H1 (cell line): ENCODE measurements at regions not wholly inside any gene's neighbourhood (a gene's known extent, or its start where the extent isn't known, plus 50 kb on each side); places are given as distances from the start of the nearest gene placed in this dataset.

Experiments used
- ATF2 ChIP-seq: IDR thresholded peaks from 2 replicates; pipeline ENCODE4 v1.6.1; 2012; ENCODE audit warnings: low read length, inconsistent platforms
- CTCF ChIP-seq, 3 experiments: IDR thresholded peaks; 1 replicate in 2 of 3; 2 replicates in 1 of 3; pipeline versions ENCODE4 v1.5.1 to v1.6.1; 2011; ENCODE audit warnings: low read length in 3 of 3, mild to moderate bottlenecking in 3 of 3, inconsistent platforms in 2 of 3, low read depth in 1 of 3, moderate library complexity in 1 of 3; ENCODE audit not compliant: insufficient read depth in 1 of 3; ENCODE audit errors: control extremely low read depth in 1 of 3
- EZH2 ChIP-seq: fragments of 200-600 bp; sonication (generic); IDR thresholded peaks from 2 replicates; pipeline ENCODE4 v1.7.1; 2012; ENCODE audit warnings: low read depth, mild to moderate bottlenecking, moderate library complexity, low read length, inconsistent platforms; ENCODE audit not compliant: severe bottlenecking
- HDAC2 ChIP-seq, 2 experiments: fragments of 300-600 bp in 1 of 2; sonication (generic) in 1 of 2; IDR thresholded peaks; 2 replicates each; pipeline ENCODE4 v1.6.1; 2011 to 2012; ENCODE audit warnings: low read depth in 2 of 2, low read length in 2 of 2, mild to moderate bottlenecking in 2 of 2, moderate library complexity in 2 of 2, borderline replicate concordance in 1 of 2, inconsistent platforms in 1 of 2
- RFX5 ChIP-seq: IDR thresholded peaks from 2 replicates; pipeline ENCODE4 v1.6.1; 2011; ENCODE audit warnings: low read depth, low read length, improper control_type of control experiment, borderline replicate concordance
- SIN3A ChIP-seq, 2 experiments: IDR thresholded peaks in 1 of 2; conservative IDR thresholded peaks in 1 of 2; 2 replicates each; pipeline ENCODE4 v1.6.1; 2011 to 2012; ENCODE audit warnings: low read length in 2 of 2, improper control_type of control experiment in 1 of 2, low read depth in 1 of 2, mild to moderate bottlenecking in 1 of 2
- SP1 ChIP-seq: IDR thresholded peaks from 2 replicates; pipeline ENCODE4 v1.6.1; 2011; ENCODE audit warnings: low read depth, low read length
- SUZ12 ChIP-seq: fragments of 200-600 bp; sonication (generic); IDR thresholded peaks from 2 replicates; pipeline ENCODE4 v1.6.1; 2012; ENCODE audit warnings: mild to moderate bottlenecking, inconsistent platforms, low read length, moderate library complexity, mixed read lengths
- TAF1 ChIP-seq: IDR thresholded peaks from 2 replicates; pipeline ENCODE4 v1.6.1; 2011; ENCODE audit warnings: mild to moderate bottlenecking, low read depth, low read length

GRCh38 chr6:121723623-121724022 is 288.2 kb downstream of the GJA1 start:
- TF ChIP-seq HDAC2 (IDR thresholded peaks at IDR 0.05; ENCODE audit: borderline replicate concordance in 1 of 2, low read depth in 2 of 2, low read length in 2 of 2): no peak
- no peak for TF ChIP-seq RFX5
- no peak for TF ChIP-seq TAF1
- TF ChIP-seq EZH2: no peak
- TF ChIP-seq CTCF (IDR thresholded peaks at IDR 0.05; ENCODE audit: control extremely low read depth in 1 of 3, insufficient read depth in 1 of 3, low read depth in 1 of 3, low read length in 3 of 3): no peak
- no peak for TF ChIP-seq ATF2
- no peak for TF ChIP-seq SIN3A (conservative IDR thresholded peaks at IDR 0.05 in 1 of 2, IDR thresholded peaks at IDR 0.05 in 1 of 2; ENCODE audit: low read depth in 1 of 2, low read length in 2 of 2)
- TF ChIP-seq SP1: no peak
- no peak for TF ChIP-seq SUZ12
